MM.1S (cell line): ENCODE measurements at regions not wholly inside any gene's neighbourhood (a gene's known extent, or its start where the extent isn't known, plus 50 kb on each side); places are given as distances from the start of the nearest gene placed in this dataset.

ENCODE experiments used
- EZH2phosphoT487 ChIP-seq: fragments of 300-600 bp; sonication (generic); IDR thresholded peaks from 2 replicates; pipeline ENCODE4 v1.6.1; 2018; ENCODE audit warnings: antibody characterized with exemption, low read length
- TF ChIP-seq, protein P1 (sequence below): fragments of 300-600 bp; sonication (generic); IDR thresholded peaks from 2 replicates; pipeline ENCODE4 v1.5.1; 2016; ENCODE audit warnings: antibody characterized with exemption, low read length, mixed read lengths

DNA sequence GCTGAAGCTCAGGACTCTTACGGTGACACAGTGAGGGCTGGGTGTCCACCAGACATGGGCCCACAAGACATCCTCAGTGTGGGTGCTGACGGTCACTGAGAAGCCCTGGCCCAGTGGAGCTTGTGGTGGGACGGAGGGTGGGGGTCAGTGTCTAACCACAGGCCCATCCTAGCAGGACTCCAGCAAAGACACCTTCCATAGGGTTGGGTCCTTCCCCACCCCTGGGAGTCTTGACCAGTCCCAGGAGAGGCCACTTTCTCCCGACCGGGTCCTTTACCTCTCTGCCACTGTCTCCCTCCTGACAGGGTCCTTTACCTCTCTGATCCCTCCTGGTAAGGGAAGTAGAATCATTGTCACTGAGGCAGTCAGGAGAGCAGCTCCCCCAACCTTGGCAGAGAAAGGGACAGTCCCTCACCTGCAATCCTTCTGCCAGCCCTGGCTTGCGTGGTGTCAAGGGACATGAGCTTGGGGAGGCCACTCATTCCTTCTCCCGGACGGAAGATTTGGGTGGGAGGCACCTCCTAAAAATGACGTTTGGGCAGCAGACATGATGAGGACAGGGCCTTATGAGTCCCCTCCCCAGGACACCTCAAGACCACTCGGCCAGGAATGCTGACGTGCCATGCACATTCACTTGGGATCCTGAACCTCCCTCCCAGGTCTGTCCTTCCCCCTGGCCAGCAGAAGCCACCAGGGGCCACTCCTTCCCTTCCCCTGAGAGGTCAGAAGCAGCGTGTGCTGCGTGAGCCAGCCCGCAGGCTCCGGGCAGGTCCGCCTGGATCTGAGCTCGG is 91.5 kb upstream of the FGF3 start:
- TF ChIP-seq, protein P1, sequence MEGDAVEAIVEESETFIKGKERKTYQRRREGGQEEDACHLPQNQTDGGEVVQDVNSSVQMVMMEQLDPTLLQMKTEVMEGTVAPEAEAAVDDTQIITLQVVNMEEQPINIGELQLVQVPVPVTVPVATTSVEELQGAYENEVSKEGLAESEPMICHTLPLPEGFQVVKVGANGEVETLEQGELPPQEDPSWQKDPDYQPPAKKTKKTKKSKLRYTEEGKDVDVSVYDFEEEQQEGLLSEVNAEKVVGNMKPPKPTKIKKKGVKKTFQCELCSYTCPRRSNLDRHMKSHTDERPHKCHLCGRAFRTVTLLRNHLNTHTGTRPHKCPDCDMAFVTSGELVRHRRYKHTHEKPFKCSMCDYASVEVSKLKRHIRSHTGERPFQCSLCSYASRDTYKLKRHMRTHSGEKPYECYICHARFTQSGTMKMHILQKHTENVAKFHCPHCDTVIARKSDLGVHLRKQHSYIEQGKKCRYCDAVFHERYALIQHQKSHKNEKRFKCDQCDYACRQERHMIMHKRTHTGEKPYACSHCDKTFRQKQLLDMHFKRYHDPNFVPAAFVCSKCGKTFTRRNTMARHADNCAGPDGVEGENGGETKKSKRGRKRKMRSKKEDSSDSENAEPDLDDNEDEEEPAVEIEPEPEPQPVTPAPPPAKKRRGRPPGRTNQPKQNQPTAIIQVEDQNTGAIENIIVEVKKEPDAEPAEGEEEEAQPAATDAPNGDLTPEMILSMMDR: no peak
- no peak for TF ChIP-seq EZH2phosphoT487
